ENCODE measurements at regions not wholly inside any gene's neighbourhood (a gene's known extent, or its start where the extent isn't known, plus 50 kb on each side); places are given as distances from the start of the nearest gene placed in this dataset.

- DNase-seq (ENCODE audit: low spot score), result no peak
Measured at GRCh38 chr5:157912621-157913325, 53.8 kb upstream of the CLINT1 start.

GRCh38 chr5:157911568-157911967 is 52.6 kb upstream of the CLINT1 start:
- DNase-seq (ENCODE audit: low spot score), result no peak

Measured in AG08395 (cell line).